HCT116 (cell line): ENCODE measurements at regions not wholly inside any gene's neighbourhood (a gene's known extent, or its start where the extent isn't known, plus 50 kb on each side); places are given as distances from the start of the nearest gene placed in this dataset.

Experiments
- ATAC-seq: fragments of 200-7000 bp; cut with Tn5 transposase; 2 replicates; pipeline ENCODE4 v1.9.1; 2020; ENCODE audit warnings: mild to moderate bottlenecking, moderate library complexity
- BruUV-seq: library from RNA; stranded (reverse); fragments of 400-500 nt; replicated peaks from 2 replicates; lab custom pipeline; 2021; lab: Mats Ljungman, UMichigan
- CTCF ChIA-PET: fragments of 300-600 bp; sonication (Branson Sonifier 250); formaldehyde crosslinking; loops from one replicate; lab custom pipeline; 2021; ENCODE audit warnings: antibody characterized with exemption; lab: Charles Lee
- POLR2A ChIA-PET: fragments of 300-600, 350-600 bp; sonication (Branson Sonifier 250); formaldehyde crosslinking; loops from one replicate; lab custom pipeline; 2021; ENCODE audit warnings: antibody characterized with exemption; lab: Charles Lee
- RAD21 ChIA-PET, 2 experiments: fragments of 300-600 bp; sonication (Branson Sonifier 250); formaldehyde crosslinking; loops; one replicate each; lab custom pipeline; 2023; ENCODE audit warnings: low total read pairs in 2 of 2; ENCODE audit not compliant: uncharacterized antibody in 2 of 2, unreplicated experiment in 2 of 2, low non-redundant PET in 1 of 2; lab: Charles Lee
- DNase-seq: peaks from one replicate; pipeline ENCODE4 v3.0.0-alpha.2; 2010; ENCODE audit warnings: low read depth, low spot score
- H2AFZ ChIP-seq: fragments of 200-600 bp; shearing (Covaris generic), sonication (generic); 2 replicates; pipeline ENCODE4 v1.6.1; 2017; ENCODE audit warnings: low read depth, mixed run types, mixed read lengths, antibody characterized with exemption, low read length; ENCODE audit not compliant: poor library complexity, severe bottlenecking
- H3K27ac ChIP-seq: 2 replicates; pipeline ENCODE4 v1.5.1; 2012; ENCODE audit warnings: low read depth, low read length
- H3K27me3 ChIP-seq: fragments of 200-600 bp; sonication (generic); 2 replicates; pipeline ENCODE4 v1.6.1; 2016; ENCODE audit warnings: mixed run types, low read length, mixed read lengths; ENCODE audit not compliant: insufficient read depth
- H3K36me3 ChIP-seq, 2 experiments: fragments of 200-500 bp in 1 of 2; fragments of 200-600 bp in 1 of 2; sonication (Bioruptor generic) in 1 of 2; sonication (generic) in 1 of 2; 2 replicates each; pipeline versions ENCODE4 v1.5.1 to v1.6.1; 2014 to 2016; ENCODE audit warnings: low read length in 2 of 2, inconsistent platforms in 1 of 2, mixed read lengths in 1 of 2, mixed run types in 1 of 2; ENCODE audit not compliant: insufficient read depth in 2 of 2, control insufficient read depth in 1 of 2
- H3K4me1 ChIP-seq, 2 experiments: fragments of 200-600 bp in 1 of 2; sonication (generic) in 1 of 2; 2 replicates each; pipeline versions ENCODE4 v1.5.1 to v1.6.1; 2012 to 2017; ENCODE audit warnings: low read length in 2 of 2, inconsistent platforms in 1 of 2, mild to moderate bottlenecking in 1 of 2, mixed read lengths in 1 of 2, mixed run types in 1 of 2, moderate library complexity in 1 of 2; ENCODE audit not compliant: insufficient read depth in 2 of 2, control insufficient read depth in 1 of 2
- H3K4me2 ChIP-seq: fragments of 200-600 bp; sonication (generic); 2 replicates; pipeline ENCODE4 v1.6.1; 2017; ENCODE audit warnings: mixed run types, low read length, mixed read lengths
- H3K4me3 ChIP-seq, 2 experiments: fragments of 200-600 bp in 1 of 2; sonication (generic) in 1 of 2; replicated peaks in 1 of 2; 2 replicates each; pipeline ENCODE4 v1.5.1; 2011 to 2016; ENCODE audit warnings: low read length in 2 of 2, control low read depth in 1 of 2, low read depth in 1 of 2, mild to moderate bottlenecking in 1 of 2, mixed read lengths in 1 of 2, mixed run types in 1 of 2
- H3K79me2 ChIP-seq: fragments of 200-600 bp; sonication (generic); 2 replicates; pipeline ENCODE4 v1.6.1; 2017; ENCODE audit warnings: mild to moderate bottlenecking, mixed run types, low read length, moderate library complexity, mixed read lengths; ENCODE audit not compliant: insufficient read depth
- H3K9ac ChIP-seq: fragments of 200-600 bp; sonication (generic); 2 replicates; pipeline ENCODE4 v1.6.1; 2016; ENCODE audit warnings: low read length, mixed read lengths
- H3K9me2 ChIP-seq: fragments of 200-600 bp; sonication (generic), shearing (Covaris generic); 2 replicates; pipeline ENCODE4 v1.6.1; 2017; ENCODE audit warnings: mixed run types, mild to moderate bottlenecking, moderate library complexity; ENCODE audit not compliant: insufficient read depth
- H3K9me3 ChIP-seq, 2 experiments: fragments of 200-500 bp in 1 of 2; fragments of 200-600 bp in 1 of 2; sonication (Bioruptor generic) in 1 of 2; sonication (generic) in 1 of 2; 2 replicates each; pipeline ENCODE4 v1.6.1; 2014 to 2017; ENCODE audit warnings: low read length in 2 of 2, mixed read lengths in 2 of 2, inconsistent platforms in 1 of 2, low read depth in 1 of 2, mild to moderate bottlenecking in 1 of 2, mixed run types in 1 of 2, moderate library complexity in 1 of 2; ENCODE audit not compliant: control insufficient read depth in 1 of 2, insufficient read depth in 1 of 2
- H4K20me1 ChIP-seq: fragments of 200-600 bp; sonication (generic), shearing (Covaris generic); 2 replicates; pipeline ENCODE4 v1.6.1; 2017; ENCODE audit warnings: mixed run types, mild to moderate bottlenecking, moderate library complexity; ENCODE audit not compliant: insufficient read depth
- CEBPB ChIP-seq: IDR thresholded peaks from 2 replicates; pipeline ENCODE4 v1.6.1; 2012; ENCODE audit warnings: low read depth
- CTCF ChIP-seq, 3 experiments: fragments of 200-600 bp in 1 of 3; sonication (generic) in 1 of 3; IDR thresholded peaks in 2 of 3; conservative IDR thresholded peaks in 1 of 3; 2 replicates each; pipeline ENCODE4 v1.5.1; 2012 to 2017; ENCODE audit warnings: low read depth in 2 of 3, low read length in 2 of 3, antibody characterized with exemption in 1 of 3, borderline replicate concordance in 1 of 3, control low read depth in 1 of 3, mild to moderate bottlenecking in 1 of 3, mixed read lengths in 1 of 3, mixed run types in 1 of 3, moderate library complexity in 1 of 3; ENCODE audit not compliant: insufficient read depth in 1 of 3
- ELF1 ChIP-seq: IDR thresholded peaks from 2 replicates; pipeline ENCODE4 v1.6.1; 2012; ENCODE audit warnings: low read depth, borderline replicate concordance
- EZH2phosphoT487 ChIP-seq: fragments of 200-600 bp; IDR thresholded peaks from 2 replicates; pipeline ENCODE4 v1.6.1; 2018; ENCODE audit warnings: antibody characterized with exemption, borderline replicate concordance
- MAX ChIP-seq: IDR thresholded peaks from 2 replicates; pipeline ENCODE4 v1.6.1; 2012
- POLR2A ChIP-seq: IDR thresholded peaks from 2 replicates; pipeline ENCODE4 v1.7.0; 2011; ENCODE audit warnings: borderline replicate concordance; ENCODE audit not compliant: insufficient read depth, insufficient read length; ENCODE audit errors: extremely low read depth
- POLR2AphosphoS5 ChIP-seq: IDR thresholded peaks from 2 replicates; pipeline ENCODE4 v1.6.1; 2011; ENCODE audit warnings: mild to moderate bottlenecking, low read depth, low read length, moderate library complexity
- RAD21 ChIP-seq: IDR thresholded peaks from 2 replicates; pipeline ENCODE4 v1.6.1; 2012; ENCODE audit warnings: low read depth, mild to moderate bottlenecking
- SIN3A ChIP-seq: IDR thresholded peaks from 2 replicates; pipeline ENCODE4 v1.6.1; 2012; ENCODE audit warnings: low read depth
- SP1 ChIP-seq: IDR thresholded peaks from 2 replicates; pipeline ENCODE4 v1.6.1; 2012; ENCODE audit warnings: low read depth
- SRF ChIP-seq: IDR thresholded peaks from 2 replicates; pipeline ENCODE4 v1.6.1; 2012; ENCODE audit warnings: low read depth
- TCF7L2 ChIP-seq: IDR thresholded peaks from 2 replicates; pipeline ENCODE4 v1.7.0; 2011; ENCODE audit warnings: borderline replicate concordance, inconsistent platforms; ENCODE audit not compliant: insufficient read depth, insufficient read length; ENCODE audit errors: extremely low read depth
- ZFX ChIP-seq: fragments of 450-650 bp; IDR thresholded peaks from 2 replicates; pipeline ENCODE4 v1.6.1; 2017
- intact Hi-C: fragments of 100-400 bp; cut with micrococcal nuclease; formaldehyde crosslinking; loops from 2 replicates; pipeline ENCODE4 v1.10.0; 2022

- no peaks in the 10 kb centered on the region for H3K79me2 ChIP-seq
- no peaks in the 10 kb centered on the region for H3K4me1 ChIP-seq
- ChIA-PET RAD21 (no interaction called here), CTCF (no interaction called here), POLR2A (no interaction called here)
- H3K4me2 ChIP-seq = no peak overlapping the region
- TF ChIP-seq SIN3A (no peak), RAD21 (no peak), MAX (no peak), CEBPB (no peak), EZH2phosphoT487 (no peak), ZFX (no peak), SRF (no peak), CTCF (IDR thresholded peaks at IDR 0.05 in 2 of 3, conservative IDR thresholded peaks at IDR 0.05 in 1 of 3; ENCODE audit: borderline replicate concordance in 1 of 3, insufficient read depth in 1 of 3, low read depth in 2 of 3, low read length in 2 of 3) (no peak), ELF1 (no peak), POLR2A (no peak), SP1 (no peak), POLR2AphosphoS5 (no peak), TCF7L2 (no peak)
- H3K9me3 ChIP-seq = peaks cover 14 to 19% of the 10 kb centered on the region in 2 experiments; a peak in 2 of 4 replicates
- no peaks in the 10 kb centered on the region for H3K27me3 ChIP-seq
- H3K9me2 ChIP-seq = no peaks in the 10 kb centered on the region
- no peak overlapping the region for H3K4me3 ChIP-seq
- H2AFZ ChIP-seq = no peak overlapping the region
- BruUV-seq = no TSS peak
- intact Hi-C loops = no loop called here
- no peaks in the 10 kb centered on the region for H3K36me3 ChIP-seq
- H3K9ac ChIP-seq = no peak overlapping the region
- H3K27ac ChIP-seq = no peak overlapping the region
- H4K20me1 ChIP-seq = no peaks in the 10 kb centered on the region
- ATAC-seq (no peak), DNase-seq (no peak)
Observed at GRCh38 chr14:87076146-87076545, 916.8 kb downstream of the GALC start.
